ENCODE measurements at regions not wholly inside any gene's neighbourhood (a gene's known extent, or its start where the extent isn't known, plus 50 kb on each side); places are given as distances from the start of the nearest gene placed in this dataset.
A peak's percentile ranks its signal among the peaks of the same experiment; 100 is the strongest.

GRCh38 chr11:34809191-34810106 lies 106.7 kb downstream of the APIP start:
- Histone ChIP-seq H3K9ac (ENCODE audit: insufficient read depth, low read length) (no peak overlapping the region), H2AFZ (ENCODE audit: low read length) (no peak overlapping the region), H3K27me3 (ENCODE audit: control insufficient read depth, insufficient read depth, low read length) (no peaks in the 10 kb centered on the region), H3K4me1 (ENCODE audit: control insufficient read depth, extremely low read depth, insufficient read depth, low read length) (no peaks in the 10 kb centered on the region), H3K79me2 (ENCODE audit: control insufficient read depth, insufficient read depth, low read length) (no peaks in the 10 kb centered on the region), H3K4me3 (replicated peaks in 1 of 4; ENCODE audit: control extremely low read depth in 1 of 4, insufficient read depth in 1 of 4, low read depth in 3 of 4, low read length in 4 of 4) (no peak overlapping the region), H3K9me3 (ENCODE audit: control insufficient read depth, insufficient read depth, low read depth, low read length) (no peaks in the 10 kb centered on the region), H3K36me3 (ENCODE audit: control insufficient read depth, insufficient read depth, low read length) (no peaks in the 10 kb centered on the region), H3K4me2 (ENCODE audit: extremely low read depth, insufficient read depth, low read length) (no peak overlapping the region), H4K20me1 (ENCODE audit: control insufficient read depth, extremely low read depth, insufficient read depth, low read length) (no peaks in the 10 kb centered on the region), H3K27ac (ENCODE audit: insufficient read depth, low read length) (no peak overlapping the region)
- no peak for TF ChIP-seq EZH2 (IDR thresholded peaks at IDR 0.05; ENCODE audit: low read length, missing control alignments)
- TF ChIP-seq, protein P1, sequence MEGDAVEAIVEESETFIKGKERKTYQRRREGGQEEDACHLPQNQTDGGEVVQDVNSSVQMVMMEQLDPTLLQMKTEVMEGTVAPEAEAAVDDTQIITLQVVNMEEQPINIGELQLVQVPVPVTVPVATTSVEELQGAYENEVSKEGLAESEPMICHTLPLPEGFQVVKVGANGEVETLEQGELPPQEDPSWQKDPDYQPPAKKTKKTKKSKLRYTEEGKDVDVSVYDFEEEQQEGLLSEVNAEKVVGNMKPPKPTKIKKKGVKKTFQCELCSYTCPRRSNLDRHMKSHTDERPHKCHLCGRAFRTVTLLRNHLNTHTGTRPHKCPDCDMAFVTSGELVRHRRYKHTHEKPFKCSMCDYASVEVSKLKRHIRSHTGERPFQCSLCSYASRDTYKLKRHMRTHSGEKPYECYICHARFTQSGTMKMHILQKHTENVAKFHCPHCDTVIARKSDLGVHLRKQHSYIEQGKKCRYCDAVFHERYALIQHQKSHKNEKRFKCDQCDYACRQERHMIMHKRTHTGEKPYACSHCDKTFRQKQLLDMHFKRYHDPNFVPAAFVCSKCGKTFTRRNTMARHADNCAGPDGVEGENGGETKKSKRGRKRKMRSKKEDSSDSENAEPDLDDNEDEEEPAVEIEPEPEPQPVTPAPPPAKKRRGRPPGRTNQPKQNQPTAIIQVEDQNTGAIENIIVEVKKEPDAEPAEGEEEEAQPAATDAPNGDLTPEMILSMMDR (conservative IDR thresholded peaks at IDR 0.05 in 1 of 2, IDR thresholded peaks at IDR 0.05 in 1 of 2; ENCODE audit: low read depth in 1 of 2, low read length in 2 of 2) = no peak
- DNase-seq (ENCODE audit: low read depth in 2 of 2) = peak in 1 of 2 donors; percentile 74

GRCh38 chr11:34806875-34807274 lies 109.3 kb downstream of the APIP start:
- Histone ChIP-seq H3K79me2 (ENCODE audit: control insufficient read depth, insufficient read depth, low read length) (no peaks in the 10 kb centered on the region), H3K9ac (ENCODE audit: insufficient read depth, low read length) (no peak overlapping the region)
- TF ChIP-seq, protein P1 (conservative IDR thresholded peaks at IDR 0.05 in 1 of 2, IDR thresholded peaks at IDR 0.05 in 1 of 2; ENCODE audit: low read depth in 1 of 2, low read length in 2 of 2) = no peak
- TF ChIP-seq EZH2 (IDR thresholded peaks at IDR 0.05; ENCODE audit: low read length, missing control alignments) = no peak

DNA sequence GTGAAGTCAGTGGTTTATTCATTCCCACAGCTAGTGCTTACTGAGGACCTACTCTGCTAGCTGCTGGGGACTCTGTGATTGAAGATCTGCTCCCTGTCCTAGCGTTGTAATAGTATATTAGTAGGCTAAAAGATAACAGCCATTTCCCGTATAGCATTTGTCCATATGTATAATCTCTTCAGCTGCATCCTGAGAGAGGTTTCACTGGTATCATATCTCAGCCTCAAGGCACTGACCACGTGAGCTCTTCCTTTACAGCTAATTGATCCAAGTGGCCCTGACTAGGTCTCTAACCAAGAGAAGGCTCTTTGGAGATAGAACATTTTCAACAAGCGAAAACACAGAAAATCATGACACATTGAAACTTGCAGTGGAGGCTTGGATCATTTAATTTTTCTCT lies 110.2 kb downstream of the APIP start:
- no peaks in the 10 kb centered on the region for H3K4me1 ChIP-seq (ENCODE audit: control insufficient read depth, extremely low read depth, insufficient read depth, low read length)
- H3K79me2 ChIP-seq (ENCODE audit: control insufficient read depth, insufficient read depth, low read length) = no peaks in the 10 kb centered on the region
- H3K27me3 ChIP-seq (ENCODE audit: control insufficient read depth, insufficient read depth, low read length) = no peaks in the 10 kb centered on the region
- no peak for DNase-seq (ENCODE audit: low read depth in 2 of 2)
- TF ChIP-seq, protein P1 (conservative IDR thresholded peaks at IDR 0.05 in 1 of 2, IDR thresholded peaks at IDR 0.05 in 1 of 2; ENCODE audit: low read depth in 1 of 2, low read length in 2 of 2) = no peak
- no peak for TF ChIP-seq EZH2 (IDR thresholded peaks at IDR 0.05; ENCODE audit: low read length, missing control alignments)
- no peaks in the 10 kb centered on the region for H3K36me3 ChIP-seq (ENCODE audit: control insufficient read depth, insufficient read depth, low read length)
- H3K9ac ChIP-seq (ENCODE audit: insufficient read depth, low read length) = no peak overlapping the region
- H3K4me2 ChIP-seq (ENCODE audit: extremely low read depth, insufficient read depth, low read length) = no peak overlapping the region
- no peaks in the 10 kb centered on the region for H4K20me1 ChIP-seq (ENCODE audit: control insufficient read depth, extremely low read depth, insufficient read depth, low read length)
- no peak overlapping the region for H3K27ac ChIP-seq (ENCODE audit: insufficient read depth, low read length)
- H2AFZ ChIP-seq (ENCODE audit: low read length) = no peak overlapping the region
- H3K4me3 ChIP-seq (replicated peaks in 1 of 4; ENCODE audit: control extremely low read depth in 1 of 4, insufficient read depth in 1 of 4, low read depth in 3 of 4, low read length in 4 of 4) = no peak overlapping the region
- H3K9me3 ChIP-seq (ENCODE audit: control insufficient read depth, insufficient read depth, low read depth, low read length) = no peaks in the 10 kb centered on the region

More at GRCh38 chr11:34806875-34807274, 109.3 kb downstream of the APIP start:
- no peak overlapping the region for H3K27ac ChIP-seq (ENCODE audit: insufficient read depth, low read length)
- H3K4me3 ChIP-seq (replicated peaks in 1 of 4; ENCODE audit: control extremely low read depth in 1 of 4, insufficient read depth in 1 of 4, low read depth in 3 of 4, low read length in 4 of 4) = no peak overlapping the region
- no peak for DNase-seq (ENCODE audit: low read depth in 2 of 2)
- no peak overlapping the region for H3K4me2 ChIP-seq (ENCODE audit: extremely low read depth, insufficient read depth, low read length)
- H3K9me3 ChIP-seq (ENCODE audit: control insufficient read depth, insufficient read depth, low read depth, low read length) = no peaks in the 10 kb centered on the region
- no peaks in the 10 kb centered on the region for H3K4me1 ChIP-seq (ENCODE audit: control insufficient read depth, extremely low read depth, insufficient read depth, low read length)
- no peaks in the 10 kb centered on the region for H4K20me1 ChIP-seq (ENCODE audit: control insufficient read depth, extremely low read depth, insufficient read depth, low read length)
- H2AFZ ChIP-seq (ENCODE audit: low read length) = no peak overlapping the region
- H3K27me3 ChIP-seq (ENCODE audit: control insufficient read depth, insufficient read depth, low read length) = no peaks in the 10 kb centered on the region
- no peaks in the 10 kb centered on the region for H3K36me3 ChIP-seq (ENCODE audit: control insufficient read depth, insufficient read depth, low read length)
